HUES6 (cell line): ENCODE measurements at regions not wholly inside any gene's neighbourhood (a gene's known extent, or its start where the extent isn't known, plus 50 kb on each side); places are given as distances from the start of the nearest gene placed in this dataset.

Experiments
- H3K27ac ChIP-seq: 2 replicates; pipeline ENCODE4 v1.7.0; 2013; ENCODE audit warnings: low read depth, mild to moderate bottlenecking, low read length, inconsistent platforms
- H3K27me3 ChIP-seq: 2 replicates; pipeline ENCODE4 v1.6.1; 2013; ENCODE audit warnings: low read length; ENCODE audit not compliant: control insufficient read depth, insufficient read depth
- H3K36me3 ChIP-seq: 2 replicates; pipeline ENCODE4 v1.6.1; 2013; ENCODE audit warnings: low read length; ENCODE audit not compliant: control insufficient read depth, insufficient read depth
- H3K4me1 ChIP-seq: 2 replicates; pipeline ENCODE4 v1.6.1; 2013; ENCODE audit warnings: low read length; ENCODE audit not compliant: control insufficient read depth, insufficient read depth
- H3K4me3 ChIP-seq: 2 replicates; pipeline ENCODE4 v1.5.1; 2013; ENCODE audit warnings: low read depth, low read length
- H3K9ac ChIP-seq: one replicate; pipeline ENCODE4 v1.6.1; 2013; ENCODE audit warnings: mild to moderate bottlenecking, low read length
- H3K9me3 ChIP-seq: 2 replicates; pipeline ENCODE4 v1.6.1; 2013; ENCODE audit warnings: low read depth, low read length; ENCODE audit not compliant: control insufficient read depth, insufficient read depth

DNA sequence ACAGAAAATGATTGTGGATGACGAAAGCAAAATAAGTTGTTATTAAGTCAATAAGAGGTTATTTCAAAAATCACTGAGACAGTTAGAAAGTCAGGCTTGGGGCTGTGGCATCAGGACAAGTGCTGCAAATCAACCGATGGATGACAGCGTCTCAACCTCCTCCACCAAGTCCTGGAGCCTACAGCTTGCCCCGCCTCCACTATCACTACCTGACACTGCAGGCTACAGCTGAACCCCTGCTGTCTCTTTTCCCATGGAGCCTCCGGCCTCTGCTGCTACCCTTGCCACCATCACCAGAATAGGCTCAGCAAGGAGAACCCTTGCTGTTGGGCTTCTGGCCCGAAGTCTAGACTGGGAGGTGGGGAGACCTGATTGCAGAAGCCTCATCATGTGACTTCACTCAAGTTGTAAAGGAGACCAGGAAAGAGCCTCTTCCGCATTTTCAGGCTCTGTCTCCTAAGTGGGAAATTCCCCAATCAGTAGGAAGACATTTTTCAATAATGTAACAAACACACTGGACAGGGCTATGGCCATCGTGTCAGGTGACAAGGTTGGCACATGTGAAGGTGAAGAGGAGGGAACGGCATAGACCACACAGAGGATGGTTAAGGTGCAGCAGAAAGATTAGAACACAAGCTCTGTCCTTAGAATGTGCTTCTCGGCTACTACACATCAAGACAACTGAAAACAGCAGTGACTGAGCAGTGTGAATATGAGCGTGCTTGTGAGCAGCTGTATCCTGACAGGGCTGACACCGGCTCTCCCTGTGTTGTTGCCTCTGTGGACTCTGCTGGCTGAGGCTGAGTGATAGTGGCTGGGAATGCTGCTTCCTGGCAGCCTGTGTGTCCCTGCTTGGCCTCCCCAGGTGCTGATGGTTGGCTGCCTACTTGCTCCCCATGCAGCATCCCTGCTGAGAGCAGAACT lies 660.7 kb downstream of the PTPRU start:
- H3K36me3 ChIP-seq, result no peaks in the 10 kb centered on the region
- no peak overlapping the region for H3K9ac ChIP-seq
- H3K9me3 ChIP-seq, result no peaks in the 10 kb centered on the region
- no peak overlapping the region for H3K4me3 ChIP-seq
- H3K27ac ChIP-seq, result no peak overlapping the region
- 0 out of 2 replicates have a peak, but pooled peaks cover under 1% of the 10 kb centered on the region for H3K27me3 ChIP-seq
- H3K4me1 ChIP-seq, result peaks cover 13% of the 10 kb centered on the region

- H3K4me3 ChIP-seq, result no peak overlapping the region
- no peak overlapping the region for H3K9ac ChIP-seq
- H3K27ac ChIP-seq, result no peak overlapping the region
- H3K27me3 ChIP-seq, result 0 out of 2 replicates have a peak, but pooled peaks cover 2% of the 10 kb centered on the region
- H3K9me3 ChIP-seq, result no peaks in the 10 kb centered on the region
- no peaks in the 10 kb centered on the region for H3K36me3 ChIP-seq
- H3K4me1 ChIP-seq, result peaks cover 7% of the 10 kb centered on the region
Measured at GRCh38 chr1:29896300-29896699, 660.0 kb downstream of the PTPRU start.

GRCh38 chr1:29895201-29895600 lies 658.9 kb downstream of the PTPRU start:
- no peak overlapping the region for H3K27ac ChIP-seq
- no peaks in the 10 kb centered on the region for H3K9me3 ChIP-seq
- no peak overlapping the region for H3K9ac ChIP-seq
- H3K4me3 ChIP-seq, result no peak overlapping the region
- H3K27me3 ChIP-seq, result 0 out of 2 replicates have a peak, but pooled peaks cover 2% of the 10 kb centered on the region
- no peaks in the 10 kb centered on the region for H3K36me3 ChIP-seq
- peaks cover 5% of the 10 kb centered on the region for H3K4me1 ChIP-seq

DNA sequence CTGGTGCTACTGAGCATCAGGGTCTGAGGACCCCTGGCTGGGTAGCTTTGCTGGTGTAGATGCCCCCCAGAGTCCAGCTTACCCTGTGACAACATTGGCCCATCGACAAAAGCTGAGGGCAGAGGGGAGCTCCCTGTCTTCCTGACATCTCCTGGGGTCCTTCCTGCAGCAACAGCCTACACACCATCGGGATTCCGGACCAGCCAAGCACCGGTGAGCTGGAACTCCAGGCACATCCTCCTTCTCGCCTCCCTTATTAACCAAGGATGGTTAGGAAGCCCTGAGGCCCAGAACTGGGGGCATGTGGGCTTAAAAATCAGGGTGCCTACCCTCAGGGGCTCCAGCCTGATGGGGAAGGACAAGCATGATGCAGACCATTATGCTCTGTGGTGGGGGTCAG lies 658.0 kb downstream of the PTPRU start:
- Histone ChIP-seq H3K27me3 (0 out of 2 replicates have a peak, but pooled peaks cover 2% of the 10 kb centered on the region), H3K4me3 (no peak overlapping the region), H3K9ac (no peak overlapping the region), H3K36me3 (no peaks in the 10 kb centered on the region), H3K9me3 (no peaks in the 10 kb centered on the region), H3K27ac (no peak overlapping the region), H3K4me1 (peaks cover 5% of the 10 kb centered on the region)

DNA sequence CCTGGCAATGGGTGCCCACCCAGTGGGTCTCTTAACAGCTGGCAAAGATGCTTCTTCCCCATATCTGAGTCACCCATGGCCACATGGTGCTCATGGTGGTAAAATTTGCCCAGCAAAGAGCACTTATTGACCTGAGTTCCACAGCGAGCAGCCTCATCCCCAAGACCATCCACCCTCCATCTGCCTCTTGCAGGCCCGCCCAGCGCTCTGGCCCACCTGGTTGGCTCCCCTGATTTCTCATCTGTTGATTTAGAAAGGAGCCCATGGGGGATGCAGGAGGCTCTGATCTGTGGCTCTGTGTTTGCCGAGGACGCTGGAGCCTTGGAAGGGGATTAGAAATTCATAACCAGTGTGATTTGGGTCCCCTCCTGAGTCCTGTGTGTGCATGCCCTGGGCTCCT lies 657.5 kb downstream of the PTPRU start:
- no peaks in the 10 kb centered on the region for H3K36me3 ChIP-seq
- no peak overlapping the region for H3K27ac ChIP-seq
- H3K9ac ChIP-seq, result no peak overlapping the region
- no peaks in the 10 kb centered on the region for H3K9me3 ChIP-seq
- H3K4me3 ChIP-seq, result no peak overlapping the region
- 0 out of 2 replicates have a peak, but pooled peaks cover 2% of the 10 kb centered on the region for H3K27me3 ChIP-seq
- H3K4me1 ChIP-seq, result peaks cover 5% of the 10 kb centered on the region

DNA sequence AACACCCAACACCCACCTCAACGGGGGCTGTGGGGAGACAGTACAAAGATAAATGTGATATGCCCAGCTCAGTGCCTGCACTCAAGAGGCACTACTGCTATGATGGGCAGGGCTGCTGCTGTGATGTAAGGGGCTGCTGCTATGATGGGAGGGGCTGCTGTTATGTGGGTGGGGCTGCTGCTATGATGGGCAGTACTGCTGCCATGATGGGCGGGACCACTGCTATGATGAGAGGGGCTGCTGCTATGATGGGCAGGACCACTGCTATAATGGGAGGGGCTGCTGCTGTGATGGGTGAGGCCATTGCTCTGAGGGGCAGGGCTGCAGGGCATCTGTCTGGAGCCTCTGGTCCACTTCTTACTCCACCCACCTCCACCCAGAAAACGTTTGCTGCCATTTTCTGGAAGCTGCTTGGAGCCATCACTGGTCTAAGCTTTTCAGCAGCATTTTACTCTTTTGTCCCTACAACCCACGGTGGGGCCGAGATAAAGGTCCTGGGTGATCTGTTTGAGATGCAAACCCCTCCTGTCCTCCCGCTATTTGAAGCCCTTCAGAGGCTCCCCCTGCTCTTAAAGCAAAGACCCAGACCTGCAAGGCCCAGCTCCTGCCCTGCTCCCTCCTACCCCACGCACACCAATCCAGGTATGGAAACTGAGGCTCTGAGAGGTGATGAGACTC lies 656.9 kb downstream of the PTPRU start:
- Histone ChIP-seq H3K9ac (no peak overlapping the region), H3K4me3 (no peak overlapping the region), H3K4me1 (peaks cover 5% of the 10 kb centered on the region), H3K27me3 (0 out of 2 replicates have a peak, but pooled peaks cover 2% of the 10 kb centered on the region), H3K27ac (no peak overlapping the region), H3K9me3 (no peaks in the 10 kb centered on the region), H3K36me3 (no peaks in the 10 kb centered on the region)

DNA sequence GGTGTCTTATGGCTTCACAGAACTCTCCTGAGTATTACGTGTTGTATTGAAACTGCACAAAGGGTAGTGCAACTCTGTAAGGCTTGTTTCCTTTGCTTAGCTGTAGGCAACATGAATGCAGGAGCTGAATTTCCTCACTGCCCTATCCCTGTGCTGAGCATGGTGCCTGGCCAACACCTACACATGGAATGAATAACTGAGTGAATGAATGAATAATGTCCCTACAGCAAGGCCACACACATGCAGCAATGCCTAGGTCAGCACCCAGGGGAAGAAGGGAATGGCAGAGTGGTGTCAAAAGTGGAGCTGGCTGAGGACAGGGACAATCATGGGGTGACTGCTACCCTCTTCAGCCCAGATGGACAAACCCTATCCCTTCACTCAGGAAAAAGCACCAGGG lies 655.9 kb downstream of the PTPRU start:
- Histone ChIP-seq H3K36me3 (no peaks in the 10 kb centered on the region), H3K27ac (no peak overlapping the region), H3K9ac (no peak overlapping the region), H3K4me3 (no peak overlapping the region), H3K27me3 (0 out of 2 replicates have a peak, but pooled peaks cover 2% of the 10 kb centered on the region), H3K4me1 (peaks cover 4% of the 10 kb centered on the region), H3K9me3 (no peaks in the 10 kb centered on the region)

DNA sequence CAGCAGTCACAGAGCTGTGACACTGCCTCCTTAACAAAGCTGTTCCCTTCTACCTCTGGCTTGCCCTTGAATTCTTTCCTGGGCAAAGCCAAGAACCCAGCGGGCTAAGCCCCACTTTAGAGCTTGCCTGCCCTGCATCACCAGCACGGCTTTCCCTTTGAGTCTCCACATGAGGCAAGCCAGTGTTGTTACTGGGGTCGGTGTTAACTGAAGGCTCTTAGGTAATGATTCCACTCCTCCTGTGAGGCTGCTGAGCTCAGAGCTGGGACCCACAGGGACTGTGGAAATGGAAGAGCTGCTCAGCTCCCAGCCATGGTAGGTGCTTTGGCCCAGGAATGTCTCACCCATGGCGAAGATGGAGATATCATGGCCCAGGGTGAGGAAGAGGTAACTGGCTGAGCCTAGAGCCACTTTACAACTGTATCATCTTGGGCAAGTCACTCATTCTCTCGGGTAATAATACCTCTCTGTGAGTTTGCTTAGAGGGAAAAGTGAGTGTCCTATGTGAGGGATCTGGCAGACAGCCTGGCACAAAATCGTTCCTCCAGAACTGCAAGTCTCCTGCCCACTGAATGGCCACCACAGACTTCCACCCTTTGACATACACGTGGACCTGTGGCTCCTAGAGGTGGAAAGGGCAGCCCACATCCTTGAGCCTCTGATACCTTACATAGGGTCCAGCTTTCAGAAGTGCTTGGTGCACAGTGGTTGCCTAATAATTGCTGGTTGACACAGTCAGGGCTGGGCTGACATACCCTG lies 654.1 kb downstream of the PTPRU start:
- H3K9me3 ChIP-seq, result no peaks in the 10 kb centered on the region

GRCh38 chr1:29889776-29890175 lies 653.5 kb downstream of the PTPRU start:
- Histone ChIP-seq H3K27ac (no peak overlapping the region), H3K4me1 (no peaks in the 10 kb centered on the region), H3K9ac (no peak overlapping the region), H3K36me3 (no peaks in the 10 kb centered on the region), H3K27me3 (0 out of 2 replicates have a peak, but pooled peaks cover 2% of the 10 kb centered on the region), H3K4me3 (no peak overlapping the region), H3K9me3 (no peaks in the 10 kb centered on the region)

More for the DNA sequence above, 654.1 kb downstream of the PTPRU start:
- no peak overlapping the region for H3K9ac ChIP-seq
- H3K36me3 ChIP-seq, result no peaks in the 10 kb centered on the region
- H3K4me1 ChIP-seq, result no peaks in the 10 kb centered on the region
- no peak overlapping the region for H3K4me3 ChIP-seq
- 0 out of 2 replicates have a peak, but pooled peaks cover 2% of the 10 kb centered on the region for H3K27me3 ChIP-seq
- no peak overlapping the region for H3K27ac ChIP-seq

- no peaks in the 10 kb centered on the region for H3K4me1 ChIP-seq
- no peaks in the 10 kb centered on the region for H3K9me3 ChIP-seq
- no peaks in the 10 kb centered on the region for H3K27me3 ChIP-seq
- H3K36me3 ChIP-seq, result no peaks in the 10 kb centered on the region
- no peak overlapping the region for H3K4me3 ChIP-seq
- no peak overlapping the region for H3K27ac ChIP-seq
- no peak overlapping the region for H3K9ac ChIP-seq
Measured at GRCh38 chr1:29884740-29885139, 648.4 kb downstream of the PTPRU start.
